PFSK-1 (cell line): ENCODE measurements at regions not wholly inside any gene's neighbourhood (a gene's known extent, or its start where the extent isn't known, plus 50 kb on each side); places are given as distances from the start of the nearest gene placed in this dataset.

Experiments used
- POLR2AphosphoS5 ChIP-seq: IDR thresholded peaks from 2 replicates; pipeline ENCODE4 v1.6.1; 2012; ENCODE audit warnings: low read depth, mild to moderate bottlenecking, control low read depth, low read length, moderate library complexity
- REST ChIP-seq, 2 experiments: IDR thresholded peaks; 2 replicates each; pipeline versions ENCODE4 v1.6.1 to v1.8.0; 2011 to 2012; ENCODE audit warnings: low read depth in 2 of 2, low read length in 2 of 2, control low read depth in 1 of 2, inconsistent platforms in 1 of 2, mild to moderate bottlenecking in 1 of 2, moderate library complexity in 1 of 2; ENCODE audit not compliant: insufficient read depth in 1 of 2
- TAF1 ChIP-seq: IDR thresholded peaks from 2 replicates; pipeline ENCODE4 v1.6.1; 2012; ENCODE audit warnings: low read length, control low read depth, borderline replicate concordance; ENCODE audit not compliant: insufficient read depth

GRCh38 chr7:25636871-25637283 lies 408.6 kb upstream of the NPVF start:
- TF ChIP-seq TAF1: no peak
- TF ChIP-seq POLR2AphosphoS5: no peak
- TF ChIP-seq REST (IDR thresholded peaks at IDR 0.05; ENCODE audit: insufficient read depth in 1 of 2, low read depth in 2 of 2, low read length in 2 of 2): no peak
